NCI-H1694 treated with DMSO at 0.1 percent for 48 hours (cell line): ENCODE measurements at regions not wholly inside any gene's neighbourhood (a gene's known extent, or its start where the extent isn't known, plus 50 kb on each side); places are given as distances from the start of the nearest gene placed in this dataset.
"Not testable (repeated sequence)": the region's sequence is repeated elsewhere in the genome, so short reads cannot be mapped to it uniquely, and the experiment has no call there.

Experiments
- DNase-seq: peaks from one replicate; lab custom pipeline; 2025; lab: John Stamatoyannopoulos, UW

DNA sequence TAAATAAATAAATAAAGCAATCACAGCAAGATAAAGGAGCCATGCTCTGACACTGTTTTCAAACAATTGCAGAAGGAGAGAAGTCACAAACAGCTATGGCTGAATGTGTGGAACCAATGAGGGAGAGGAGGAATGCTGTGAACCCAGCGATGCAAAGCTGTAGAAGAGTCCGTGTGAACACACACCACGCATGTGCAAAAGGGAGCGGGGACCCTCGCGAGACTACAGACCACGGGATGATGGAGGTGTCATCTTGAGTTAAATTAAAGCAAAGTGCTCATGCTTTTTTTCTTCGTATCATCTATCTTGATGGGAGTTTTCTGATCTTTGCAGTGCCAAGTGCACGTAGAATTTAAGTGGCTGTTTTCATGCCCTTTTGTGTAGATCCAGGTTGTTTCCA lies 123.8 kb upstream of the CDH5 start:
- no peak for DNase-seq

DNA sequence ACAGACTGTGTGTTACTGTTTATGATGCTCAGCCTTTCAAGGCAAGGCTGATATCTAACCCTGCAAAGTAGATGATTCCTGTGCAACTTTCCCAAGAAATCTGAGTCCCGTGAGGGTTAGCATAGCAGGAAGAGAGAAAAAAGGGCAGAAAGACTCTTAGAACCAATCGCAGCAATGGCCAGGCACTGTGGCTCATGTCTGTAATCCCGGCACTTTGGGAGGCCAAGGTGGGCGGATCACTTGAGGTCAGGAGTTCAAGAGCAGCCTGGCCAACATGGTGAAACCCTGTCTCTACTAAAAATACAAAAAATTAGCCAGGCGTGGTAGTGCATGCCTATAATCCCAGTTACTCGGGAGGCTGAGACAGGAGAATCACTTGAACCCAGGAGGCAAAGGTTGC lies 124.3 kb upstream of the CDH5 start:
- DNase-seq: not testable (repeated sequence)

DNA sequence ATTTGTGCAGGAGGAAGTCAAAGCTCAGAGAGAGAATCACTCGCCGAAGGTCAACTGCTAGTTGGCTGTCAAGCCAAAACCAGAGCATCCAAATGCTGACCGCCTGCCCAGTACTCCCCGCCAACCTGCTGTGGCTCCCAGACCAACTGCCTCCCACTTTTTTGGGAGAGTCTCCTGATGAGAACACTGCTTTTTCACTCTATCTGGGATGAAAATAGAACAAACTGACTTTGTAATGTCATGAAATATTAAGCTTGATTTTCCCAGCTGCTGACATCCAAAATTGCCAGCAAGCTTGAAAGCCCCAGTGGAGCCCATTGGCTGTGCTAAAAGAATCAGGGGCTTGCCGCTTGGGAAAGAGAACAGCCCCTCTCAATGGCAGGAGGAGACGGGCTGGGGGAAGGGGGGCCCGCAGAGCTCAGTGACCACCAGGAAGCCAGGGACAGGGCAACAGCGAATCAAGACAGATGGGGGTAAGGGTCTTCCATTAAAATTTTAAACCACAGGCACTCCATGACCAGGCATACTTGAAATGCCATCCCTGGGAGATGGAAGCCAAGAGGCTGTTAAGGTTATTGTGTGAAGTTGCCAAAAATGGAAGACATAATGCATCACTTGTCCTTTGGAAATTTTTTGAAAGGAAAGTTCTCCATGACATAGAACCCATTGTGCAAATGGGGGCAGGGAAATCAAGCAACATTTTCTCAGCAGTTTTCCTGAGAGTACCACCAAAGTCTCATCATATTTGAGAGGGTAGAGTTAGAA lies 125.7 kb upstream of the CDH5 start:
- DNase-seq: no peak

DNA sequence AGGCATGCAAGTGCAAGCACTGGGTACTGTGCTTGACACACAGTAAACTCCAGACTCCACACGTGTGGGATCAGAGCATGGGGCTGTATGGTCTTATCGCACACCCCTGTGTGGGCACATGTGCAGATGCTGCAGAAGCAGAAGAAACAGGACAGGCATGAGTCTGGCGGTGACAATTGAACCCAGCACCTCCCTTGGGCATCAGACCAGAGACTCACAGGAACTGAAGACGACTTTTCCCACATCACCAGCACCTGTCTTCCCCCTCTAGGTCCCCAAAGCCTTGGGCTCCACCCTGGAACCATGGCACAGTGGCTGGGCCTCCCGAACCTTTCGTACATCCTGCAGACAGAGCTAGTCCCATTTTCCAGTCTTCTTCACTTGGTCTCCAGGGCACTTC lies 126.4 kb upstream of the CDH5 start:
- no peak for DNase-seq

DNA sequence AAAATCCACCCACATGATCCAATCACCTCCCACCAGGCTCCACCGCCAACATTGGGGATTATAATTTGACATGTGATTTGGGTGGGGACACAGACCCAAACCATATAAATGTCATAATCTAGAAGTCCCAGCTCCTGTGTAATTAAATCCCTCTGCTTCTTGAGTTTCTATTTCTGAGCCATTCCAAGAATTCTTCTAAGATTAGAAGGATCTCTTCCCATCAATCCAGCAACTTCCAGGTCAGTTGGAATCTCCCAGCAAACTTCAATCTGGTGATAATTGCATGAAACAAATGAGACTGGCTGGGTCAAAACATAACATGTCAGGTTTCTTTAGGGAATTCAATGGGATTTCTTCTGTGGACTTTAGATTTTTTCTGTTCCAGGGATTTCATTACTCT lies 127.8 kb upstream of the CDH5 start:
- no peak for DNase-seq

DNA sequence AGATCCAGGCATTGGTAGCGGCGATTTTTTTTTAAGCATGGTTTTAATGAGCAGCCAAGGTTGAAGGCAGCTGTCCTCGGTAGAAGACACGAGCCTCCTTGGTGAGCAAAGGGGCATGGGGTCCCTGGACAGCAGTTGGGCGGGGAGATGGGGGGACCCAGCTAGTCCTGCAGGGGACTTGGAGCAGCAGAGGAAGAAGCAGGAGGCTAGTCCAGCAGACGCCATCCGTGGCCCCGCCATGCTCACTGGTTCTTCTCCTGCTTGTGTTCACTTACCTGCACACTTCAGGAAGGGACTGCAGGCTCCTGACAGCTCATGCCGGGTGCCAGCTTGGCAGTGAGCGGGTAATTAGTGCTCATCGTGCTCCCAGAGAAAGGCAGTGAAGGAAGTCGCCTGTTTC lies 130.2 kb upstream of the CDH5 start:
- DNase-seq: no peak

DNA sequence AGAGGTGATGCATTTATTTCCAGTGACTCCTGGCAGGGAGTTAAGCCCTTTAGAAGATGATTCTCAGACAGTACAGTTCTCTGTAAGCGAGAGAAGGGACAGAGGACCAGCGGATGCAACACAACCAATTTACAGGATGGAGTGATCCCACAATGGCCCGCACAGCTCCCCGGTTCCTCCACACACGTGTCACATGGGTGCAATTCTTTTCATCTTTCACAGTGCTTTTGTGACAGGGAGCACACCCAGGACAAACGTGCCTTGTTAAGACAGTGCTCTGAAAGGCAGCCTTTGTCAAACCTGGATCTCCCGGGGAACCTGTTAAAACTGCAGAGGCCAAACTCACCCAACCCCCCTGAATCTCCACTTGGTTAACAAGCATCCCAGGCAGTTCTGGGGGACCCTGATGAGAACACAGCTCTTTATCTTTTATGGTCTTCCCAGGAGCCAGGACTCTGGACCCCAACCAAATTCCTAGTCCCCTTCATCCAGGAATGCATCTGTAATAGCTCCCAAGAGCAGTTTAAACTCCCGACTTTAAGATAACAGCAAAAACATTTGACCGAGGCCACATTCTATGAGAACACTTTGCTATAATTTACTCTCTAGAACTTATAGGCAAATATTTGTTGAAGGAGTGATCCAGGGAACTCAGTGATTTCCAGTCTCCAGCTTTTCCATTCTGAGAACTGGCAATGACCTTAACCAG lies 134.9 kb upstream of the CDH5 start:
- no peak for DNase-seq

DNA sequence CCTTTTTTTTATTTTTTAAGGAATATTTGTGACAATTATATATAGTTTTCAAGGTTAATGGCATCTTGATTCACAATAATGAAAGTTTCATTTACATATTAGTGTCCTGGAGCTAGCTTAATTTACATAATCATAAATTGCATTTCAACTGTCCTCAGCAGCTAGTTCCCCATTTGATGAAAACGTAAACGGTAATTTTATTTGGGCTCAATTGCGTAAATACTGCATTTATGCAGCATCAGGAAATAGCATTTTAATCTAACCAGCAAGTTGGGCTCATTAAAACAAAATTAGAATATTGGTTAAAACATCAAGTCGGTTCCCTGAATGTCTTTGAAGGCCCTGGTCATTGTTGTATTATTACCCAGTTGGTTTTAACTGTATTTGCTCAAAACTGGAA lies 136.8 kb upstream of the CDH5 start:
- no peak for DNase-seq

DNA sequence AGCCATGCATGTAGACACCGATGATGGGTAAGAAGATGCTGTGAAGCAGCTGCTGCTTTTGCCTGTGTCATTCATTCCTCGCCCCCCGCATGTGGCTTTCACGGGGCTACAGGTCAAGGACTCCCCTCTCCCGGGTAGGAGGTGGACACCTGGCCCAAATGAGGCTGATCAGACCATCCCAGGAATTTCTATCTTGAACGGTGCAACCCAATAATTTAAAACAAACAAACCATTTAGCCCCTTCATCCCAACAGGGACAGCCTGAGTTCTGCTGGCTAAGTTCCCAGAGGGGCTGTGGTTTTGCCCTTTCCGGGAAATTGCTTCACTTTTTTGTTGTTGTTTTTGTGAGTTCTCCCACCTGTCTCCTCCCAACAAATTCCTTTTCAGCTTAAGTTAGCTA lies 137.7 kb upstream of the CDH5 start:
- no peak for DNase-seq

DNA sequence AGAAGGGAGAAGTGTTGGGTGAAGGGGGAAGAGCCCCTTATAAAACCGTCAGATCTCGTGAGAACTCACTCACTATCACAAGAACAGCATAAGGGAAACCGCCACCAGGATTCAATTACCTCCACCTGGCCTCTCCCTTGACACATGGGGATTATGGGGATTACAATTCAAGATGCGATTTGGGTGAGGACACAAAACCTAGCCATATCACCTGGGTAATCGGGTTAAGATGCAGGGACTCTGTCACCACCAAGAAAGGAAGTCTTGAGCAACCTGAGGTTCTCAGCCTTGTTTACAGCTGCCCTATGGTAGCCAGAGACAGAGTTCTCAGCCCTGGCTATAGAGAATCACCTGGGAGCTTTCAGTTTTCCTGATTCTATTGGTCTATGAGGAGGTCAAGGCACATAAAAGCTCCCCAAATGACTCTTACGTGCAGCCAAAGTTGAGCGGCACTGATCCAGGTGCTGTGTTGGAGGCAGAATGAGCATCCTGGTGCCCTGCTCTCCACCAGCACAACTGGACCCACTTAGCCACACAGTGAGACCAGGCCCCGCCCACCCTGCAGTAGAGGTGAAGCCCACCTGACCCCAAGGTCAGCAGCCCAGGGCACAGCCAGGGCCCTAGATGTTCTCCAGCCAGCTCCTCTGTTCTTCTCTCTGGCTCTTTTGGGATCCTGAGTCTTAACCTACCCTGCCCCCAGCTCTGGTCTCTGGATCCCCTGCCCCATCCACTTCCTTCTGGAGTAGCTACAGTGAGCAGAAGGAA lies 138.5 kb upstream of the CDH5 start:
- no peak for DNase-seq

DNA sequence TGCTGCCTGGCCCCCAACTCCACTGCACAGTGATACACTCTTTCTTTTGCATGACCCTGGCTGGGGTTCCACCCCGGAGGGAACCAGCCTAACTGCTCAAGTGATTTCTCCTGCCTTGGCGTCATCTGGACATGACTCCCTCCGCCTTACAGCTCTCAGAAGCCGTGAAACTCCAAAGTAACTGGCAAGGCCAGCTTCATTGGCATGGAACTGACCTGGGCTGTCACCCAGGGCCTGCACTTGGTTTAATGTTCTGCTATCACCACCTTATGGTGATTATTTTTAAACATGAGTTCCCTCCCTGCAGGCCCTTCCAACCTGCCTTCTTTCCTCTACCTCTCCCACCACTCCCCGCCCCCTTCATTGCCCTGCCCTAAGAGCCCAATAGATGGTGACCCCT lies 139.7 kb upstream of the CDH5 start:
- DNase-seq: no peak

DNA sequence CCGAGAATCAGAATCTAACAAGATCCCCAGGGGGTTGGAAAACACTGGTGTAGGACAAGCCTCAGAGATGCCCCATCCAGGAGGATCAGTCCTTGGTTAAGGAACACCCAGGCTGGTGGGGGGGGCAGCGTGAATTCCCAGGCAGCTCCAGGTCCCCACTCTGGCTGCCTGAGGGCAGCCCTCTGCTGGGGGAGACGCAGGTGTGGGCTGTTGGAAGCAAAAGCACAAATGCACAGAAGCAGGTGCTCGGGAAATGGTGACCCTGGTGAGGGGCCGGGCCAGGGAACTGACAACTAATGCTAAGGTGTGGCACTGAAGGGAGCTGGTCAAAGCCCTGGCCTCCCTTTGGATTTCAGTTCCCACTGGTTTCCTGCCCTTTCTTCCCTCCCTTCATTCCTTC lies 140.8 kb upstream of the CDH5 start:
- DNase-seq: no peak

DNA sequence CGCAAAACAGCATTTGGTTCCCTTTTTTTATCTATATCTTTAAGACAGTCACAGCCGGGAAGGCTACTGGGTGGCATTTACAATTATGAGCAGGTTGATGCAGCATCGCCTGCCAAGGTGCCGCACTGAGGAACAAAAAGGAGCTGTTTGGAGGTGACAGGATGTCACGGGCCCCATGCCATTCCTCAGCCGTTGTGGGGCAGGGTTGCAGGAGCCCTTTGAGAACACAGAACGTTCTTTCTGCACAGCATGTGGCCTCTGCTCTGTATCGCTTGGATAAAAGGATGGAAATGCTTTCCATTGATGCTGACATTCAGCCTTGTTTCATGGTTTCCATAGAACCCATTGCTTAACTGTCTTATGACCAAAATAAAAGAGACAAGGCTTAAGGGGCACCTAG lies 141.9 kb upstream of the CDH5 start:
- DNase-seq: no peak

DNA sequence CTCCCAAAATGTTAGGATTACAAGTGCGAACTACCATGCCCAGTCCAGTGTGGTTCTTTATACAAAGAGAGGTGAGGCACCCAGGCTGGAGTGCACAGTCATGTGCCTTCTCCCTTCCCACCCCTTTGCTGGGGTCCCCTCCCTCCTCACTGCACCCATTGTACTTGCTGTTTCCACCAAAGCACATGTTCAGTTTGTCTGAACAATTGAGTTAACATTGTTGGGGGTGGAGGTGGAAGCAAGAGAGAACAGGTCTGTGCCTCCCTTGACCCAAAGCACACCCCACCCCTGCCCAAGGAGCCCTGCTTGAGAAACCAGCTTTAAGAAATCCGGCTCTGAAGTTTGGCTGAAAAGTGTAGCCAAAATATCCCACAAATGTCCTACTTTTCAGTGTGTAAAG lies 142.3 kb upstream of the CDH5 start:
- DNase-seq: no peak

DNA sequence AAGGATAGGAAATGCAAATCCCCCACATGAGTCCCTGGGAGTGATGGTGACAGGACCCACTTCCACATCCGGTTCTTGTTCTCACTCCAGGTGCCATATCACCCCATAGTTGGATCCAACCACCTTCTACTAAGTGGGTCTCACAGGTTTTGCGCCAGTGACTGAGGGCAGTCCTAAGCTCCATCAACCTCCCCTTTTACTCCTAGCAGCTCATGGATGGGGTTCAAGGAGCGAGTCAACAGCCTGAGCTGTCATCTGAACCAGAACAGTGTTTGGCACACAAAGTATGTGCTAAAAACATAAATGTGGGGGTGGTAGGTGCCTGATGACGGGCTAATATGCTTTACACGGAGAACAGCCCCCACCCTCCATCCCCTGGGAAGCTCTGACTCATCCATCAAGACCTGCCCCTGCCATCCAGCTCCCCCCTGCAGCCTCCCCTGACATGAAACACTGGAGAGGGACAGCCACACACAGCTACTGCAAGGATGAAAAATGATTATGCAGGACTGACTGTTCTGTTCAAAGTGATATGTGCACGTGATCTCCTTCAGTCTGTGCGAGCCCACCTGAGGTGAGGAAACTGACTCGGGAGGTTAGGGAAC lies 143.2 kb upstream of the CDH5 start:
- DNase-seq: no peak

DNA sequence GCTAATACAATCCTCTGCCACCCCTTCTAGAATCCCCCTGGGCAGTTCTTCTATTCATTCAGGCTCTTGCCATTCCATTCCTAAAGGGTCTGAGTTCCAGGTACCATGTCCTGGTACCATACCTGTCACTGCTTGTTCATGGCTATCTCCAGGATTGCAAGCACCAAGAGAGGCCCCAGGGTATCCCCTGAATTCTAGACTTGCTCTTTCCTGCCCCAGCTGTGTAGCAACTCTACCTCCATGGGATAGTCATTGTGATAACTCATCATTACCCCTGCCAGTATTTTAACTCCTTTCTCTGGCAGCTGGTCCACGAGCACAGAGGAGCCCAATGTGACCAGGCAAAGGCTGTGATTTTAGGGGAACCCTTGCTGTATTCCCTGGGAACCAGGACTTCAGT lies 143.7 kb upstream of the CDH5 start:
- DNase-seq: no peak

DNA sequence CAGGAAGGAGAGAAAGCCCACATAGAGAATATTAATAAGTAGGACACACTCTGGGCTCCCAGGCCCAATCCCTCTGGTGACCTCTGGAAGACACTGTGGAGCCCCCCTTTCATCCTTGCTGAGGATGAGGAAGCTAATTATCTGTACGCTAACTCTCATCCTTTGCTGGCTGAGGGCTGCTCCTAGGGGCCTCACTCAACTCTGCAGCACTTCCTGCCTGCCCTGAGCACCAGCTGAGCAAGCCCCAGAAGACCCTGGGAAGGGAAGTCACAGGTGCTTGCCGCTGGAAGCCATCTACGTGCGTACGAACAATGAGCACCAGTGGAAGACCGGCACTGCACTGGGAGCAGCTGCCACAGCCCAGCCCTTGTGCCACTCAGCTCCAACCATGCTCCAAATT lies 145.8 kb upstream of the CDH5 start:
- DNase-seq: no peak

DNA sequence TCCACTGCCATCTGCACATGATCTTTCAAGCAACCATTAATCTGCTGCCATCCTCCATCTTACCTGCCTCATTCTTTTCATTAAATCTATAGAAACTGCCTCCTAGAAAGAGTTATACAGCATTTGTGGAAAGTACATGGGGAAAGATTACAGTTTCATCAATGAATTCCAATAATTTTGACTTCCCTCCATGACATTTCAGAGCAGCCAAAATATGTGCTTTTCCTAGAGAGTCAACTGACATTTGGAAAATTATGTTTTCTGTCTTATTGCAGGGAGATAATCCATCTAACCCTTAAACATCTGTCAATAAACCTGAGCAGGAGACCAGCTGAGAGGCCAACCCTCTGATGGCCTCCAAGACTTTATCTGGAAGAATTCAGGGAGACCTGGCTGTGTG lies 147.0 kb upstream of the CDH5 start:
- no peak for DNase-seq

DNA sequence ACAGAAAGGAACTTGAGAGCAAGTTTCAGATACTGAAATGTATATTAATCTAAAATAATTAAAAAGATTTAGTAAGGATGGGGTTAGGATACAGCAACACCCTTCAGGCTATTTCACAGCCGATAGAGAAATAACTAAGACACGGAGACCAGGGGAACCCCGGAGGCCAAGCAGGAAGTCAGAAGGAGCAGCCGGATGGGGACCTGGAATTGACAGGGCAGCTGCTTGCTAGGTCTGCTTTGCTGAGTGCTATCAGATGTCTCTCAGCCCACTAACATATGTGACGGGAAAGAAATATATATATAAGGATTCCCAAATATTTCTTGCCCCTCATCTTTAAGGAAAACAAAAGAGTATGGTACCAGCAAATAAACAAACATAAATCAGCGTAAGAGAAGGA lies 154.1 kb upstream of the CDH5 start:
- no peak for DNase-seq

DNA sequence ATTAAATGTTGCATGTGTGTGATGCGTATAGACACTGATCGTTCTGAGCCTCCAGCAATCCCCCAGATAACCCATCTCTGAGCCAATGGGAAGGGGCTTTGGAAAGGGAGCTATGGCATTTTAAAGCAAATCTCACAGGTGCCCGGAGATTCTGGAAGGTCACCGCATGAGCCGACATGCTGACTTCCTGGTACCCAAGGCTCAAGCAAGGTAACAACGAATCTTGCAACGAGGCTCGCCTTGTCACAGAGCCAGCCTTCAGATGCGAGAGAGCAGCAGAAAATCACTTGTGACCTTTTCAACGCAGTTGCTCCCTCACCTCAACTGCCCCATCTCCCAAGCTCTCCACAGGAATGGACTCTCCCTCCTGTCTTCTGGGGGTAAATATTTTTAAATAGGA lies 154.8 kb upstream of the CDH5 start:
- DNase-seq: no peak

DNA sequence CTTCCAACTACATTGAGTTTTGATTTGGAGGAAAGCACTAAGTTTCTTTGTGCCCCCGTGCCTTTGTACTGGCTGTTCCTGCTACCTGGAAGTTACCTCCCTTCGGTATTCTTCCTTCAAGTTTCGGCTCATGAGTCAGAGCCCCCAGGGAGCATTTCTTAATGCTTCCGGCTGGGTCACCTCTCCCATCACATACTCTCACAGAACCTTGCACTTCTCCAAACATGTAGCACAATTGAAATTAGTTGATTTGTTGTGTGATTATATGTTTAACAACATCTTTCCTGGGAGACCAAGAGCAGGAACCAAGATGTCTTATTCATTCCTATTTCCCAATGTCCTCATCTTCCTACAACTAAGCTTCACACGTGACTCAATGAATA lies 158.6 kb upstream of the CDH5 start:
- DNase-seq: no peak

DNA sequence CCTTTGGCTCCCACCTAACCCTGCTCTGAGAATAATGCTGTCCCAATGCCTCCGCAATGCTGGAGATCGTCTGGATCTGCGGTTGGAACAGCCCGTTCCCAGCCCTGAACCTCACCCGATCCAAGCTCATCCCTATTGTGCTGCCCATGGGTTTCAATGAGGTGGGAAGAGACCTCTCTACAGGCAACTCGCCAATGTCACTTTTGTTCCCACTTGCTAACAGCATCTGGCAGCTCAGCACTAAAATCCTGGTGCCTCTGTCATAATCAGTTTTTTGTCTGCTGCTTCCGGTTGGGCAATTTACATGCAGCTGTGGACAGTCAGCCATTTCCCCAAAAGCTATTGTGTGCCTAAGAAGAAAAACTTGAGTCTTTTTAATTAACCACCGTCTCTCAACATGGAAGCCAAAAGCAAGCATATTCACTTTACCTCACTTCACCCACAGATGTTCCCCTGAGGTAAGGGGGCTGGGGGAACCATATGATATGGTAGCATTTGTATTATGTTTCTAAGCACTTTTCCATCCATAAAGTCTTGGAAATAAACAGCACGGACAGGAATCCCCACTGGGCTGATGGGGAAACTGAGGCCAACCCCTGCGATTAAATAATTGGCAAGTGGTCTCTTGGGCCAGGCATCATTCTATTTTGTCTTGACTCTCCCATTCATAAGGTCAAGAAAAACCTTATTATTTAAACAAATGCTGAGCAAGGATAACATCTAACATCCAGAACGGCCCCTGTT lies 159.2 kb upstream of the CDH5 start:
- peak; percentile 18 for DNase-seq
